ENCODE measurements at regions not wholly inside any gene's neighbourhood (a gene's known extent, or its start where the extent isn't known, plus 50 kb on each side); places are given as distances from the start of the nearest gene placed in this dataset.

GRCh38 chr12:33265033-33265731 lies 174.4 kb downstream of the SYT10 start:
- H3K27me3 ChIP-seq (replicated peaks; ENCODE audit: insufficient read depth, low read depth, low read length, poor library complexity), result no peaks in the 10 kb centered on the region
- TF ChIP-seq CTCF (conservative IDR thresholded peaks at IDR 0.05; ENCODE audit: low read depth, low read length) (no peak), EZH2 (IDR thresholded peaks at IDR 0.05; ENCODE audit: borderline replicate concordance, low read depth, low read length, poor library complexity, severe bottlenecking) (no peak)
- no peaks in the 10 kb centered on the region for H3K4me1 ChIP-seq (ENCODE audit: insufficient read depth, low read length, poor library complexity, severe bottlenecking)
- CTCF ChIA-PET, result no interaction called here
- H3K27ac ChIP-seq (ENCODE audit: low read depth, low read length, poor library complexity, severe bottlenecking), result no peak overlapping the region
- intact Hi-C loops (cut with micrococcal nuclease; ENCODE audit: unreplicated experiment), result no loop called here
- H3K9me3 ChIP-seq (ENCODE audit: low read depth, low read length, poor library complexity, severe bottlenecking), result no peaks in the 10 kb centered on the region
- POLR2A ChIA-PET (ENCODE audit: low non-redundant PET), result no interaction called here
- no TSS peak for BruUV-seq (replicated peaks)
- no peaks in the 10 kb centered on the region for H3K36me3 ChIP-seq (ENCODE audit: insufficient read depth, low read length, poor library complexity, severe bottlenecking)
- DNase-seq (ENCODE audit: low spot score), result no peak
- no peak overlapping the region for H3K4me3 ChIP-seq (ENCODE audit: low read depth, low read length, poor library complexity, severe bottlenecking)

GRCh38 chr12:33253178-33253577 lies 186.4 kb downstream of the SYT10 start:
- H3K9me3 ChIP-seq (ENCODE audit: low read depth, low read length, poor library complexity, severe bottlenecking), result peaks cover 1% of the 10 kb centered on the region
- no TSS peak for BruUV-seq (replicated peaks)
- no peak for DNase-seq (ENCODE audit: low spot score)
- H3K4me1 ChIP-seq (ENCODE audit: insufficient read depth, low read length, poor library complexity, severe bottlenecking), result no peaks in the 10 kb centered on the region
- ChIA-PET CTCF (no interaction called here), POLR2A (ENCODE audit: low non-redundant PET) (no interaction called here)
- H3K4me3 ChIP-seq (ENCODE audit: low read depth, low read length, poor library complexity, severe bottlenecking), result no peak overlapping the region
- H3K36me3 ChIP-seq (ENCODE audit: insufficient read depth, low read length, poor library complexity, severe bottlenecking), result no peaks in the 10 kb centered on the region
- TF ChIP-seq EZH2 (IDR thresholded peaks at IDR 0.05; ENCODE audit: borderline replicate concordance, low read depth, low read length, poor library complexity, severe bottlenecking) (no peak), CTCF (conservative IDR thresholded peaks at IDR 0.05; ENCODE audit: low read depth, low read length) (no peak)
- H3K27me3 ChIP-seq (replicated peaks; ENCODE audit: insufficient read depth, low read depth, low read length, poor library complexity), result no peaks in the 10 kb centered on the region
- no peak overlapping the region for H3K27ac ChIP-seq (ENCODE audit: low read depth, low read length, poor library complexity, severe bottlenecking)
- intact Hi-C loops (cut with micrococcal nuclease; ENCODE audit: unreplicated experiment), result no loop called here

GRCh38 chr12:33251548-33251947 lies 188.1 kb downstream of the SYT10 start:
- H3K36me3 ChIP-seq (ENCODE audit: insufficient read depth, low read length, poor library complexity, severe bottlenecking), result no peaks in the 10 kb centered on the region
- intact Hi-C loops (cut with micrococcal nuclease; ENCODE audit: unreplicated experiment), result no loop called here
- no peak overlapping the region for H3K27ac ChIP-seq (ENCODE audit: low read depth, low read length, poor library complexity, severe bottlenecking)
- no peaks in the 10 kb centered on the region for H3K9me3 ChIP-seq (ENCODE audit: low read depth, low read length, poor library complexity, severe bottlenecking)
- TF ChIP-seq EZH2 (IDR thresholded peaks at IDR 0.05; ENCODE audit: borderline replicate concordance, low read depth, low read length, poor library complexity, severe bottlenecking) (no peak), CTCF (conservative IDR thresholded peaks at IDR 0.05; ENCODE audit: low read depth, low read length) (no peak)
- no peaks in the 10 kb centered on the region for H3K4me1 ChIP-seq (ENCODE audit: insufficient read depth, low read length, poor library complexity, severe bottlenecking)
- ChIA-PET POLR2A (ENCODE audit: low non-redundant PET) (no interaction called here), CTCF (no interaction called here)
- no peak overlapping the region for H3K4me3 ChIP-seq (ENCODE audit: low read depth, low read length, poor library complexity, severe bottlenecking)
- no TSS peak for BruUV-seq (replicated peaks)
- H3K27me3 ChIP-seq (replicated peaks; ENCODE audit: insufficient read depth, low read depth, low read length, poor library complexity), result no peaks in the 10 kb centered on the region
- DNase-seq (ENCODE audit: low spot score), result no peak

Measured in A673 (cell line).